Mesenchymal stem cell (in vitro differentiated cells and primary cell): ENCODE measurements at regions not wholly inside any gene's neighbourhood (a gene's known extent, or its start where the extent isn't known, plus 50 kb on each side); places are given as distances from the start of the nearest gene placed in this dataset.

Source experiments
- DNase-seq: peaks from one replicate; pipeline ENCODE4 v3.0.0-alpha.2; 2013
- H2AFZ ChIP-seq: one replicate; pipeline ENCODE4 v1.6.1; 2013; ENCODE audit warnings: low read depth, mild to moderate bottlenecking, control low read depth, inconsistent platforms, low read length, moderate library complexity
- H2AK5ac ChIP-seq: 2 replicates; pipeline ENCODE4 v1.6.1; 2013; ENCODE audit warnings: low read length, moderate library complexity, mild to moderate bottlenecking, inconsistent platforms; ENCODE audit not compliant: severe bottlenecking
- H2BK120ac ChIP-seq: one replicate; pipeline ENCODE4 v1.6.1; 2013; ENCODE audit warnings: low read depth, mild to moderate bottlenecking, inconsistent platforms, low read length, moderate library complexity
- H2BK12ac ChIP-seq, 2 experiments: one replicate each; pipeline ENCODE4 v1.6.1; 2013; ENCODE audit warnings: inconsistent platforms in 2 of 2, low read length in 2 of 2, mild to moderate bottlenecking in 2 of 2, moderate library complexity in 2 of 2, control low read depth in 1 of 2
- H2BK15ac ChIP-seq: one replicate; pipeline ENCODE4 v1.6.1; 2013; ENCODE audit warnings: mild to moderate bottlenecking, low read depth, inconsistent platforms; ENCODE audit not compliant: poor library complexity, severe bottlenecking
- H2BK5ac ChIP-seq: 2 replicates; pipeline ENCODE4 v1.6.1; 2013; ENCODE audit warnings: low read depth, mild to moderate bottlenecking, low read length, control low read depth, inconsistent platforms; ENCODE audit not compliant: poor library complexity, severe bottlenecking
- H3K14ac ChIP-seq, 2 experiments: one replicate each; pipeline ENCODE4 v1.6.1; 2013; ENCODE audit warnings: inconsistent platforms in 2 of 2, low read length in 2 of 2, control low read depth in 1 of 2, mild to moderate bottlenecking in 1 of 2, moderate library complexity in 1 of 2
- H3K18ac ChIP-seq, 2 experiments: one replicate each; pipeline ENCODE4 v1.6.1; 2013; ENCODE audit warnings: inconsistent platforms in 2 of 2, low read length in 2 of 2, control low read depth in 1 of 2, low read depth in 1 of 2, mild to moderate bottlenecking in 1 of 2
- H3K23ac ChIP-seq, 2 experiments: one replicate each; pipeline ENCODE4 v1.6.1; 2013; ENCODE audit warnings: inconsistent platforms in 2 of 2, low read length in 2 of 2, mild to moderate bottlenecking in 2 of 2, moderate library complexity in 2 of 2, control low read depth in 1 of 2
- H3K27ac ChIP-seq: 2 replicates; pipeline ENCODE4 v1.5.1; 2013; ENCODE audit warnings: mild to moderate bottlenecking, moderate library complexity, low read length, control low read depth, inconsistent platforms; ENCODE audit not compliant: poor library complexity, severe bottlenecking
- H3K27me3 ChIP-seq, 2 experiments: 2 replicates each; pipeline versions ENCODE4 v1.6.1 to v1.7.0; 2013; ENCODE audit warnings: low read length in 2 of 2, mild to moderate bottlenecking in 2 of 2, moderate library complexity in 2 of 2, control low read depth in 1 of 2, inconsistent platforms in 1 of 2; ENCODE audit not compliant: control insufficient read depth in 1 of 2, insufficient read depth in 1 of 2
- H3K36me3 ChIP-seq, 2 experiments: 2 replicates each; pipeline versions ENCODE4 v1.6.1 to v1.7.0; 2013; ENCODE audit warnings: low read length in 2 of 2, control low read depth in 1 of 2, inconsistent platforms in 1 of 2, low read depth in 1 of 2, mild to moderate bottlenecking in 1 of 2; ENCODE audit not compliant: insufficient read depth in 2 of 2, control insufficient read depth in 1 of 2
- H3K4ac ChIP-seq, 2 experiments: one replicate each; pipeline ENCODE4 v1.6.1; 2013; ENCODE audit warnings: inconsistent platforms in 2 of 2, low read length in 2 of 2, mild to moderate bottlenecking in 2 of 2, moderate library complexity in 2 of 2, control low read depth in 1 of 2, low read depth in 1 of 2
- H3K4me1 ChIP-seq: 2 replicates; pipeline ENCODE4 v1.6.1; 2013; ENCODE audit warnings: low read depth, low read length, control low read depth; ENCODE audit not compliant: control insufficient read depth, insufficient read depth
- H3K4me2 ChIP-seq: 2 replicates; pipeline ENCODE4 v1.6.1; 2013; ENCODE audit warnings: low read length, mild to moderate bottlenecking, inconsistent platforms; ENCODE audit not compliant: poor library complexity, severe bottlenecking
- H3K4me3 ChIP-seq, 2 experiments: 2 replicates each; pipeline versions ENCODE4 v1.5.1 to v1.7.0; 2013; ENCODE audit warnings: low read length in 2 of 2, mild to moderate bottlenecking in 2 of 2, control low read depth in 1 of 2, low read depth in 1 of 2; ENCODE audit not compliant: insufficient read depth in 1 of 2
- H3K79me1 ChIP-seq: replicated peaks from 2 replicates; pipeline ENCODE4 v1.6.1; 2013; ENCODE audit warnings: mild to moderate bottlenecking, control low read depth, low read length, inconsistent platforms; ENCODE audit not compliant: poor library complexity, severe bottlenecking
- H3K9ac ChIP-seq: 2 replicates; pipeline ENCODE4 v1.7.0; 2013; ENCODE audit warnings: mild to moderate bottlenecking, low read length, moderate library complexity
- H3K9me3 ChIP-seq: 2 replicates; pipeline ENCODE4 v1.7.0; 2013; ENCODE audit warnings: mild to moderate bottlenecking, low read length; ENCODE audit not compliant: control insufficient read depth
- H4K8ac ChIP-seq: one replicate; pipeline ENCODE4 v1.6.1; 2013; ENCODE audit warnings: inconsistent platforms, mild to moderate bottlenecking, low read length, moderate library complexity
- H4K91ac ChIP-seq: one replicate; pipeline ENCODE4 v1.6.1; 2013; ENCODE audit warnings: mild to moderate bottlenecking, low read length, inconsistent platforms
- WGBS: methylation state at CpG from one replicate; pipeline ENCODE4 v1.1.7; 2013; ENCODE audit warnings: mixed read lengths; 5-methylcytosine and 5-hydroxymethylcytosine counted together

- H3K14ac ChIP-seq: no peak overlapping the region
- no peak overlapping the region for H3K27ac ChIP-seq
- no peaks in the 10 kb centered on the region for H3K79me1 ChIP-seq
- H4K8ac ChIP-seq: no peak overlapping the region
- H2BK120ac ChIP-seq: no peak overlapping the region
- no peaks in the 10 kb centered on the region for H3K27me3 ChIP-seq
- no peak overlapping the region for H2BK15ac ChIP-seq
- no peaks in the 10 kb centered on the region for H3K36me3 ChIP-seq
- H3K9ac ChIP-seq: no peak overlapping the region
- no peak overlapping the region for H4K91ac ChIP-seq
- no peak overlapping the region for H3K4me3 ChIP-seq
- DNase-seq: no peak
- no peak overlapping the region for H2AK5ac ChIP-seq
- no peaks in the 10 kb centered on the region for H3K9me3 ChIP-seq
- no peak overlapping the region for H3K23ac ChIP-seq
- no peaks in the 10 kb centered on the region for H3K4me1 ChIP-seq
- no peak overlapping the region for H2BK12ac ChIP-seq
- no peak overlapping the region for H3K4ac ChIP-seq
- no peak overlapping the region for H3K18ac ChIP-seq
- no peak overlapping the region for H3K4me2 ChIP-seq
- no peak overlapping the region for H2AFZ ChIP-seq
- no CpG with 5 or more reads among the region's 2 CpGs for WGBS
- H2BK5ac ChIP-seq: no peak overlapping the region
Observed at GRCh38 chr7:124444696-124445480, 320.7 kb downstream of the GPR37 start.

GRCh38 chr7:124443762-124444161 is 321.8 kb downstream of the GPR37 start:
- H2BK15ac ChIP-seq: no peak overlapping the region
- H3K18ac ChIP-seq: no peak overlapping the region
- no peak overlapping the region for H3K23ac ChIP-seq
- no peak overlapping the region for H3K9ac ChIP-seq
- no peak overlapping the region for H3K14ac ChIP-seq
- H3K4me3 ChIP-seq: no peak overlapping the region
- H2BK5ac ChIP-seq: no peak overlapping the region
- H3K27ac ChIP-seq: no peak overlapping the region
- no peak overlapping the region for H4K91ac ChIP-seq
- no peak overlapping the region for H4K8ac ChIP-seq
- no peak overlapping the region for H3K4me2 ChIP-seq
- H3K4me1 ChIP-seq: no peaks in the 10 kb centered on the region
- no peak overlapping the region for H2AFZ ChIP-seq
- no peak overlapping the region for H2AK5ac ChIP-seq
- H2BK120ac ChIP-seq: no peak overlapping the region
- no peak overlapping the region for H2BK12ac ChIP-seq
- no peak for DNase-seq
- no peak overlapping the region for H3K4ac ChIP-seq
- peaks cover 2% of the 10 kb centered on the region for H3K9me3 ChIP-seq
- no peaks in the 10 kb centered on the region for H3K79me1 ChIP-seq
- H3K36me3 ChIP-seq: no peaks in the 10 kb centered on the region
- H3K27me3 ChIP-seq: no peaks in the 10 kb centered on the region

- Histone ChIP-seq H3K4me2 (no peak overlapping the region), H4K8ac (no peak overlapping the region), H4K91ac (no peak overlapping the region), H3K27me3 (no peaks in the 10 kb centered on the region), H3K36me3 (no peaks in the 10 kb centered on the region), H3K9me3 (peaks cover 2% of the 10 kb centered on the region), H3K18ac (no peak overlapping the region), H3K9ac (no peak overlapping the region), H3K79me1 (no peaks in the 10 kb centered on the region), H3K14ac (no peak overlapping the region), H2AK5ac (no peak overlapping the region), H3K27ac (no peak overlapping the region), H2BK15ac (no peak overlapping the region), H3K4me1 (no peaks in the 10 kb centered on the region), H3K4ac (no peak overlapping the region), H3K4me3 (no peak overlapping the region), H2BK12ac (no peak overlapping the region), H3K23ac (no peak overlapping the region), H2AFZ (no peak overlapping the region), H2BK5ac (no peak overlapping the region), H2BK120ac (no peak overlapping the region)
- no peak for DNase-seq
- WGBS: 57% methylated on average over 1 of the region's 2 CpGs
Observed at GRCh38 chr7:124440081-124440480, 325.5 kb downstream of the GPR37 start.

- Histone ChIP-seq H4K91ac (no peak overlapping the region), H3K36me3 (no peaks in the 10 kb centered on the region), H2BK120ac (no peak overlapping the region), H3K9ac (no peak overlapping the region), H3K9me3 (no peaks in the 10 kb centered on the region), H3K4me1 (no peaks in the 10 kb centered on the region), H2AFZ (no peak overlapping the region), H3K18ac (no peak overlapping the region), H2BK5ac (no peak overlapping the region), H3K27ac (no peak overlapping the region), H3K79me1 (no peaks in the 10 kb centered on the region), H2BK15ac (no peak overlapping the region), H2BK12ac (no peak overlapping the region), H3K4ac (no peak overlapping the region), H3K4me3 (no peak overlapping the region), H3K23ac (no peak overlapping the region), H3K27me3 (no peaks in the 10 kb centered on the region), H4K8ac (no peak overlapping the region), H3K4me2 (no peak overlapping the region), H2AK5ac (no peak overlapping the region), H3K14ac (no peak overlapping the region)
- no peak for DNase-seq
- WGBS: 99% methylated on average over 5 of the region's 5 CpGs
Observed at GRCh38 chr7:124432009-124432578, 333.5 kb downstream of the GPR37 start.
